ENCODE measurements at regions not wholly inside any gene's neighbourhood (a gene's known extent, or its start where the extent isn't known, plus 50 kb on each side); places are given as distances from the start of the nearest gene placed in this dataset.

DNA sequence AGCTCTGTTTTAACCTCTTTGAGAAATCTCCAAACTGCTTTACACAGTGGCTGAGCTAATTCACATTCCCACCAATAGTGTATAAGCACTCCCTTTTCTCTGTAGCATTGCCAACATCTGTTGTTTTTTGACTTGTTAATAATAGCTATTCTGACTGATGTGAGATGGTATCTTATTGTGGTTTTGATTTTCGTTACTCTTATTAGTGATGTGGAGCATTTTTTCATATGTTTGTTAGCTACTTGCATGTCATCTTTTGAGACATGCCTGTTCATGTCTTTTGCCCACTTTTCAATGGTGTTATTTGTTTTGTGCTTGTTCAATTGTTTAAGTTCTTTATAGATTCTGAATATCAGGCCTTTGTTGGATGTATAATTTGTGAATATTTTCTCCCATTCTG is 225.2 kb upstream of the TRPC7 start:
- TF ChIP-seq, protein P1, sequence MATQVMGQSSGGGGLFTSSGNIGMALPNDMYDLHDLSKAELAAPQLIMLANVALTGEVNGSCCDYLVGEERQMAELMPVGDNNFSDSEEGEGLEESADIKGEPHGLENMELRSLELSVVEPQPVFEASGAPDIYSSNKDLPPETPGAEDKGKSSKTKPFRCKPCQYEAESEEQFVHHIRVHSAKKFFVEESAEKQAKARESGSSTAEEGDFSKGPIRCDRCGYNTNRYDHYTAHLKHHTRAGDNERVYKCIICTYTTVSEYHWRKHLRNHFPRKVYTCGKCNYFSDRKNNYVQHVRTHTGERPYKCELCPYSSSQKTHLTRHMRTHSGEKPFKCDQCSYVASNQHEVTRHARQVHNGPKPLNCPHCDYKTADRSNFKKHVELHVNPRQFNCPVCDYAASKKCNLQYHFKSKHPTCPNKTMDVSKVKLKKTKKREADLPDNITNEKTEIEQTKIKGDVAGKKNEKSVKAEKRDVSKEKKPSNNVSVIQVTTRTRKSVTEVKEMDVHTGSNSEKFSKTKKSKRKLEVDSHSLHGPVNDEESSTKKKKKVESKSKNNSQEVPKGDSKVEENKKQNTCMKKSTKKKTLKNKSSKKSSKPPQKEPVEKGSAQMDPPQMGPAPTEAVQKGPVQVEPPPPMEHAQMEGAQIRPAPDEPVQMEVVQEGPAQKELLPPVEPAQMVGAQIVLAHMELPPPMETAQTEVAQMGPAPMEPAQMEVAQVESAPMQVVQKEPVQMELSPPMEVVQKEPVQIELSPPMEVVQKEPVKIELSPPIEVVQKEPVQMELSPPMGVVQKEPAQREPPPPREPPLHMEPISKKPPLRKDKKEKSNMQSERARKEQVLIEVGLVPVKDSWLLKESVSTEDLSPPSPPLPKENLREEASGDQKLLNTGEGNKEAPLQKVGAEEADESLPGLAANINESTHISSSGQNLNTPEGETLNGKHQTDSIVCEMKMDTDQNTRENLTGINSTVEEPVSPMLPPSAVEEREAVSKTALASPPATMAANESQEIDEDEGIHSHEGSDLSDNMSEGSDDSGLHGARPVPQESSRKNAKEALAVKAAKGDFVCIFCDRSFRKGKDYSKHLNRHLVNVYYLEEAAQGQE (IDR thresholded peaks at IDR 0.05; ENCODE audit: insufficient read depth in 1 of 2, low read depth in 2 of 2, low read length in 2 of 2): no peak
- TF ChIP-seq POLR2AphosphoS5 (IDR thresholded peaks at IDR 0.05; ENCODE audit: low read depth, low read length): no peak
